Skin epidermis (tissue), 12 donors: ENCODE measurements at regions not wholly inside any gene's neighbourhood (a gene's known extent, or its start where the extent isn't known, plus 50 kb on each side); places are given as distances from the start of the nearest gene placed in this dataset.

ENCODE experiments used
- H3K27ac ChIP-seq, 21 experiments: fragments of 200-600 bp; sonication (generic) in 11 of 21; one replicate each; pipeline ENCODE4 v1.5.0; 2020; ENCODE audit warnings: mild to moderate bottlenecking in 3 of 21, inconsistent platforms in 2 of 21, moderate library complexity in 2 of 21
- H3K4me3 ChIP-seq, 7 experiments: fragments of 200-600 bp; sonication (generic) in 2 of 7; one replicate each; pipeline ENCODE4 v1.5.0; 2020; ENCODE audit warnings: inconsistent platforms in 2 of 7, mild to moderate bottlenecking in 2 of 7, moderate library complexity in 1 of 7

- Histone ChIP-seq H3K27ac (no peak overlapping the region), H3K4me3 (no peak overlapping the region)
These were observed 97.2 kb downstream of the TRIM36 start for GRCh38 chr5:115072266-115073064.

- Histone ChIP-seq H3K4me3 (no peak overlapping the region), H3K27ac (no peak overlapping the region)
These were observed 99.0 kb downstream of the TRIM36 start for GRCh38 chr5:115070737-115071136.

- no peak overlapping the region for H3K4me3 ChIP-seq
- H3K27ac ChIP-seq, result no peak overlapping the region
These were observed 100.4 kb downstream of the TRIM36 start for GRCh38 chr5:115069087-115069968.

- H3K4me3 ChIP-seq, result no peak overlapping the region
These were observed 101.2 kb downstream of the TRIM36 start for GRCh38 chr5:115068239-115069086.

GRCh38 chr5:115064380-115064779, 105.3 kb downstream of the TRIM36 start:
- no peak overlapping the region for H3K4me3 ChIP-seq
- no peak overlapping the region for H3K27ac ChIP-seq

More at GRCh38 chr5:115068239-115069086, 101.2 kb downstream of the TRIM36 start:
- no peak overlapping the region for H3K27ac ChIP-seq

GRCh38 chr5:115054387-115054951, 115.2 kb downstream of the TRIM36 start:
- Histone ChIP-seq H3K4me3 (no peak overlapping the region), H3K27ac (no peak overlapping the region)

GRCh38 chr5:115052948-115053347, 116.8 kb downstream of the TRIM36 start:
- Histone ChIP-seq H3K27ac (no peak overlapping the region), H3K4me3 (no peak overlapping the region)

GRCh38 chr5:115050866-115051265, 118.8 kb downstream of the TRIM36 start:
- no peak overlapping the region for H3K27ac ChIP-seq
- no peak overlapping the region for H3K4me3 ChIP-seq

GRCh38 chr5:115033861-115034260, 135.8 kb downstream of the TRIM36 start:
- no peak overlapping the region for H3K27ac ChIP-seq
- H3K4me3 ChIP-seq, result no peak overlapping the region

GRCh38 chr5:115028557-115028956, 141.2 kb downstream of the TRIM36 start:
- Histone ChIP-seq H3K27ac (no peak overlapping the region), H3K4me3 (no peak overlapping the region)

- H3K4me3 ChIP-seq, result no peak overlapping the region
- H3K27ac ChIP-seq, result no peak overlapping the region
These were observed 144.8 kb downstream of the TRIM36 start for GRCh38 chr5:115024922-115025321.

- no peak overlapping the region for H3K4me3 ChIP-seq
- no peak overlapping the region for H3K27ac ChIP-seq
These were observed 147.4 kb downstream of the TRIM36 start for GRCh38 chr5:115022303-115022702.

GRCh38 chr5:115016646-115017045, 153.1 kb downstream of the TRIM36 start:
- H3K4me3 ChIP-seq, result no peak overlapping the region
- H3K27ac ChIP-seq, result no peak overlapping the region

GRCh38 chr5:114999176-114999575, 170.5 kb downstream of the TRIM36 start:
- H3K4me3 ChIP-seq, result no peak overlapping the region
- no peak overlapping the region for H3K27ac ChIP-seq

GRCh38 chr5:114989512-114989911, 180.2 kb downstream of the TRIM36 start:
- H3K27ac ChIP-seq, result no peak overlapping the region
- H3K4me3 ChIP-seq, result no peak overlapping the region

- Histone ChIP-seq H3K27ac (no peak overlapping the region), H3K4me3 (no peak overlapping the region)
These were observed 181.6 kb downstream of the TRIM36 start for GRCh38 chr5:114988096-114988495.

GRCh38 chr5:114984796-114985195, 184.9 kb downstream of the TRIM36 start:
- no peak overlapping the region for H3K4me3 ChIP-seq
- H3K27ac ChIP-seq, result no peak overlapping the region

GRCh38 chr5:114981111-114981510, 188.6 kb downstream of the TRIM36 start:
- Histone ChIP-seq H3K4me3 (no peak overlapping the region), H3K27ac (no peak overlapping the region)

- Histone ChIP-seq H3K4me3 (no peak overlapping the region), H3K27ac (no peak overlapping the region)
These were observed 191.6 kb downstream of the TRIM36 start for GRCh38 chr5:114977979-114978573.
